ENCODE measurements at regions not wholly inside any gene's neighbourhood (a gene's known extent, or its start where the extent isn't known, plus 50 kb on each side); places are given as distances from the start of the nearest gene placed in this dataset.

- Mint-ChIP-seq H3K27ac (ENCODE audit: unreplicated experiment) (peak overlapping the region; percentile 67), H3K4me1 (ENCODE audit: low read depth, unreplicated experiment) (peaks cover 29% of the 10 kb centered on the region), H3K4me3 (ENCODE audit: unreplicated experiment) (peak overlapping the region; percentile 33), H3K36me3 (ENCODE audit: unreplicated experiment) (no peaks in the 10 kb centered on the region), H3K27me3 (ENCODE audit: unreplicated experiment) (peaks cover 7% of the 10 kb centered on the region), H3K9me3 (ENCODE audit: unreplicated experiment) (no peaks in the 10 kb centered on the region)
- DNase-seq = peak; percentile 53
- no peak for TF ChIP-seq CTCF (IDR thresholded peaks at IDR 0.05; ENCODE audit: partially characterized antibody, unreplicated experiment)
Observed at GRCh38 chr18:10351219-10351818, 103.1 kb upstream of the APCDD1 start.

DNA sequence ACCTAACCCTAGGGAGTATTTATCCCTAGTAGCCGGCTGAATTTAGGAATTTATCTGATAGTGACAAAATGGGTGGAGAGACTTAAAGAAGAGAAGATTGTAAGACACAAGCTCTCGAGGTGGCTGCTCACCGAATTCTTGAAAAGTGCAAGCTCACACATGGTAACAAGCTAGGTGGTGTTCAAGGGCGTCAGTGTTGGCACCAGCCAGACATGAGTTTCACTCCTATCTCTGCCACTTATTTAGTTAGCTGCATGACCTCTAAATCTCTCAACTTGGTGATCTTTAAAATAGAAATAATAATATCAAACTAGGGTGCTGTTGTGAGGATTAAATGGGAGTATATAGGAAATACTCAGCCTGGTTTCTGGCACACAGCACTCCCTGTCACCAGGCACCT lies 102.6 kb upstream of the APCDD1 start:
- H3K4me1 Mint-ChIP-seq (ENCODE audit: low read depth, unreplicated experiment) = peaks cover 29% of the 10 kb centered on the region
- DNase-seq = no peak
- no peak for TF ChIP-seq CTCF (IDR thresholded peaks at IDR 0.05; ENCODE audit: partially characterized antibody, unreplicated experiment)
- H3K27me3 Mint-ChIP-seq (ENCODE audit: unreplicated experiment) = peaks cover 7% of the 10 kb centered on the region
- H3K9me3 Mint-ChIP-seq (ENCODE audit: unreplicated experiment) = no peaks in the 10 kb centered on the region
- peak overlapping the region; percentile 67 for H3K27ac Mint-ChIP-seq (ENCODE audit: unreplicated experiment)
- H3K36me3 Mint-ChIP-seq (ENCODE audit: unreplicated experiment) = no peaks in the 10 kb centered on the region
- H3K4me3 Mint-ChIP-seq (ENCODE audit: unreplicated experiment) = peak overlapping the region; percentile 33

GRCh38 chr18:10352671-10353070 lies 101.8 kb upstream of the APCDD1 start:
- H3K27me3 Mint-ChIP-seq (ENCODE audit: unreplicated experiment) = peaks cover 7% of the 10 kb centered on the region
- no peaks in the 10 kb centered on the region for H3K36me3 Mint-ChIP-seq (ENCODE audit: unreplicated experiment)
- no peak overlapping the region for H3K27ac Mint-ChIP-seq (ENCODE audit: unreplicated experiment)
- peaks cover 29% of the 10 kb centered on the region for H3K4me1 Mint-ChIP-seq (ENCODE audit: low read depth, unreplicated experiment)
- H3K4me3 Mint-ChIP-seq (ENCODE audit: unreplicated experiment) = no peak overlapping the region
- DNase-seq = no peak
- no peak for TF ChIP-seq CTCF (IDR thresholded peaks at IDR 0.05; ENCODE audit: partially characterized antibody, unreplicated experiment)
- no peaks in the 10 kb centered on the region for H3K9me3 Mint-ChIP-seq (ENCODE audit: unreplicated experiment)

DNA sequence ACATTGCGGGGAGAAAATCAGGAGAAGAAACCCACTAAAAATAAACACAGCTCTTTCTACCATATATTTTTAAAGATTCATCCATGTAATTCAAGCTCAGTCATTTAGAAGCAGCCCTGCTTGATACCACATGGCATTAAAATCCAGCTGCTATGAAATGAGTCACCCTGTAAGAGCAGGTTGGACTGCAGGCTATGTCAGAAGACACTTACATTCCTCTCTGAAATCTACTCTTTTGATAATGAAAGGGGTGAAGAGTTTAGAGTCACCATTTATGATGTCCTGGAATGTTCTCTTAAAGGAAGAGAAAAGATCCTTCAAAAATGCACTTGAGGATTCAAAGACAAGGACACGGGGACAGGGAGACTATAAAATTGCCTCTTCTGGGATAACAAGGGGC lies 100.6 kb upstream of the APCDD1 start:
- DNase-seq = no peak
- Mint-ChIP-seq H3K27me3 (ENCODE audit: unreplicated experiment) (peaks cover 7% of the 10 kb centered on the region), H3K4me1 (ENCODE audit: low read depth, unreplicated experiment) (peaks cover 29% of the 10 kb centered on the region), H3K9me3 (ENCODE audit: unreplicated experiment) (no peaks in the 10 kb centered on the region), H3K27ac (ENCODE audit: unreplicated experiment) (no peak overlapping the region), H3K36me3 (ENCODE audit: unreplicated experiment) (no peaks in the 10 kb centered on the region), H3K4me3 (ENCODE audit: unreplicated experiment) (no peak overlapping the region)
- TF ChIP-seq CTCF (IDR thresholded peaks at IDR 0.05; ENCODE audit: partially characterized antibody, unreplicated experiment) = no peak

- Mint-ChIP-seq H3K36me3 (ENCODE audit: unreplicated experiment) (no peaks in the 10 kb centered on the region), H3K27ac (ENCODE audit: unreplicated experiment) (no peak overlapping the region), H3K9me3 (ENCODE audit: unreplicated experiment) (no peaks in the 10 kb centered on the region), H3K4me1 (ENCODE audit: low read depth, unreplicated experiment) (peaks cover 29% of the 10 kb centered on the region), H3K27me3 (ENCODE audit: unreplicated experiment) (peaks cover 7% of the 10 kb centered on the region), H3K4me3 (ENCODE audit: unreplicated experiment) (no peak overlapping the region)
- TF ChIP-seq CTCF (IDR thresholded peaks at IDR 0.05; ENCODE audit: partially characterized antibody, unreplicated experiment) = no peak
- DNase-seq = no peak
Observed at GRCh38 chr18:10354241-10354811, 100.1 kb upstream of the APCDD1 start.

Measured in glutamatergic neuron (in vitro differentiated cells).